8988T (cell line): ENCODE measurements at regions not wholly inside any gene's neighbourhood (a gene's known extent, or its start where the extent isn't known, plus 50 kb on each side); places are given as distances from the start of the nearest gene placed in this dataset.

Experiments used
- DNase-seq: peaks from one replicate; pipeline ENCODE4 v3.0.0; 2011

- DNase-seq, result no peak
These were observed 248.2 kb upstream of the PITRM1 start for GRCh38 chr10:3420527-3421469.

- DNase-seq, result no peak
These were observed 247.3 kb upstream of the PITRM1 start for GRCh38 chr10:3419719-3420495.

GRCh38 chr10:3418926-3419325 is 246.3 kb upstream of the PITRM1 start:
- DNase-seq, result no peak

GRCh38 chr10:3418041-3418754 is 245.6 kb upstream of the PITRM1 start:
- no peak for DNase-seq

- DNase-seq, result no peak
These were observed 244.5 kb upstream of the PITRM1 start for GRCh38 chr10:3417096-3417495.

- DNase-seq, result no peak
These were observed 243.5 kb upstream of the PITRM1 start for GRCh38 chr10:3415878-3416605.

GRCh38 chr10:3415038-3415736 is 242.6 kb upstream of the PITRM1 start:
- no peak for DNase-seq

- no peak for DNase-seq
These were observed 242.1 kb upstream of the PITRM1 start for GRCh38 chr10:3414667-3415023.

- DNase-seq, result no peak
These were observed 241.5 kb upstream of the PITRM1 start for GRCh38 chr10:3413937-3414666.

GRCh38 chr10:3412646-3413045 is 240.1 kb upstream of the PITRM1 start:
- DNase-seq, result no peak

- no peak for DNase-seq
These were observed 239.5 kb upstream of the PITRM1 start for GRCh38 chr10:3412071-3412582.

- DNase-seq, result no peak
These were observed 238.5 kb upstream of the PITRM1 start for GRCh38 chr10:3411044-3411443.

- DNase-seq, result no peak
These were observed 237.3 kb upstream of the PITRM1 start for GRCh38 chr10:3409928-3410327.

GRCh38 chr10:3408603-3409365 is 236.2 kb upstream of the PITRM1 start:
- no peak for DNase-seq

GRCh38 chr10:3407208-3407607 is 234.6 kb upstream of the PITRM1 start:
- DNase-seq, result no peak

- no peak for DNase-seq
These were observed 234.0 kb upstream of the PITRM1 start for GRCh38 chr10:3406556-3406955.

GRCh38 chr10:3404381-3404780 is 231.8 kb upstream of the PITRM1 start:
- DNase-seq, result no peak

GRCh38 chr10:3402187-3402751 is 229.7 kb upstream of the PITRM1 start:
- no peak for DNase-seq

- no peak for DNase-seq
These were observed 228.9 kb upstream of the PITRM1 start for GRCh38 chr10:3401491-3401938.

GRCh38 chr10:3400348-3400747 is 227.8 kb upstream of the PITRM1 start:
- no peak for DNase-seq
